GM12878 (cell line): ENCODE measurements at regions not wholly inside any gene's neighbourhood (a gene's known extent, or its start where the extent isn't known, plus 50 kb on each side); places are given as distances from the start of the nearest gene placed in this dataset.

Experiments
- ATAC-seq: fragments of 200-7000 bp; cut with Tn5 transposase; 3 replicates; pipeline ENCODE4 v1.9.1; 2020; ENCODE audit warnings: mild to moderate bottlenecking, moderate library complexity
- BruUV-seq: library from RNA; stranded (reverse); fragments of 400-500 nt; replicated peaks from 2 replicates; lab custom pipeline; 2021; lab: Mats Ljungman, UMichigan
- CTCF ChIA-PET: fragments of 300-600 bp; sonication (Branson Sonifier 250); formaldehyde crosslinking; extraction: SDS; loops from one replicate; lab custom pipeline; 2021; ENCODE audit warnings: inconsistent platforms; lab: Yijun Ruan, JAX
- POLR2A ChIA-PET: fragments of 350-600 bp; formaldehyde crosslinking; extraction: SDS; loops from one replicate; lab custom pipeline; 2021; ENCODE audit warnings: inconsistent platforms; lab: Charles Lee
- RAD21 ChIA-PET: fragments of 300-600 bp; sonication (Branson Sonifier 250); formaldehyde crosslinking; loops from one replicate; lab custom pipeline; 2023; ENCODE audit warnings: antibody characterized with exemption; ENCODE audit not compliant: unreplicated experiment; lab: Charles Lee
- SMC1A ChIA-PET: fragments of 300-600 bp; sonication (Branson Sonifier 250); formaldehyde crosslinking; loops from one replicate; lab custom pipeline; 2023; ENCODE audit not compliant: unreplicated experiment, uncharacterized antibody; lab: Charles Lee
- DNase-seq: peaks from one replicate; pipeline ENCODE4 v3.0.0-alpha.2; 2011; ENCODE audit warnings: low read depth, low spot score
- FAIRE-seq: peaks from 3 replicates; lab custom pipeline; 2011; peaks lifted over from hg19 to GRCh38; lab: Jason Lieb, UNC
- H2AFZ ChIP-seq: 2 replicates; pipeline ENCODE4 v1.6.0; 2011; ENCODE audit warnings: low read depth, low read length, control low read depth; ENCODE audit not compliant: control insufficient read depth
- H3K27ac ChIP-seq: 2 replicates; pipeline ENCODE4 v1.5.1; 2011; ENCODE audit warnings: control low read depth; ENCODE audit not compliant: control insufficient read depth, insufficient read depth
- H3K27me3 ChIP-seq, 2 experiments: replicated peaks in 1 of 2; 2 replicates each; pipeline versions ENCODE4 v1.6.0 to v1.6.1; 2011; ENCODE audit warnings: low read length in 1 of 2; ENCODE audit not compliant: control insufficient read depth in 2 of 2, insufficient read depth in 2 of 2
- H3K36me3 ChIP-seq, 2 experiments: 2 replicates each; pipeline ENCODE4 v1.5.1; 2011; ENCODE audit warnings: low read length in 1 of 2; ENCODE audit not compliant: control insufficient read depth in 2 of 2, insufficient read depth in 2 of 2
- H3K4me1 ChIP-seq: 2 replicates; pipeline ENCODE4 v1.6.1; 2011; ENCODE audit warnings: mild to moderate bottlenecking, low read length, moderate library complexity, mixed read lengths; ENCODE audit not compliant: control insufficient read depth, insufficient read depth
- H3K4me2 ChIP-seq: 2 replicates; pipeline ENCODE4 v1.6.0; 2011; ENCODE audit warnings: control low read depth; ENCODE audit not compliant: control insufficient read depth, insufficient read depth
- H3K4me3 ChIP-seq: fragments of 200-600 bp; sonication (generic); 2 replicates; pipeline ENCODE4 v1.5.1; 2016
- H3K79me2 ChIP-seq: 2 replicates; pipeline ENCODE4 v1.6.0; 2011; ENCODE audit warnings: low read length; ENCODE audit not compliant: control insufficient read depth, insufficient read depth
- H3K9ac ChIP-seq: 2 replicates; pipeline ENCODE4 v1.8.0; 2011; ENCODE audit warnings: low read length, control low read depth, mixed read lengths; ENCODE audit not compliant: control insufficient read depth, insufficient read depth
- H3K9me3 ChIP-seq: replicated peaks from 3 replicates; pipeline ENCODE4 v1.5.1; 2011; ENCODE audit warnings: mild to moderate bottlenecking, low read length; ENCODE audit not compliant: control insufficient read depth, insufficient read depth
- H4K20me1 ChIP-seq: 2 replicates; pipeline ENCODE4 v1.6.0; 2011; ENCODE audit not compliant: control insufficient read depth, insufficient read depth
- ASH2L ChIP-seq: fragments of 300-600, 200-600 bp; sonication (generic); IDR thresholded peaks from 2 replicates; pipeline ENCODE4 v1.6.1; 2017; ENCODE audit warnings: low read depth, mild to moderate bottlenecking, borderline replicate concordance
- CHD4 ChIP-seq: fragments of 200-600 bp; sonication (generic); IDR thresholded peaks from 2 replicates; pipeline ENCODE4 v1.6.1; 2016; ENCODE audit warnings: mild to moderate bottlenecking
- FOXK2 ChIP-seq: fragments of 450-650 bp; IDR thresholded peaks from 2 replicates; pipeline ENCODE4 v1.6.1; 2017; ENCODE audit warnings: mild to moderate bottlenecking, moderate library complexity
- GABPA ChIP-seq: IDR thresholded peaks from 2 replicates; pipeline ENCODE4 v1.6.1; 2014; ENCODE audit warnings: antibody characterized with exemption, low read depth, mild to moderate bottlenecking, inconsistent platforms
- PML ChIP-seq: IDR thresholded peaks from 2 replicates; pipeline ENCODE4 v1.6.1; 2012; ENCODE audit warnings: low read length, inconsistent platforms
- SP1 ChIP-seq: IDR thresholded peaks from one replicate; pipeline ENCODE4 v1.6.1; 2011; ENCODE audit warnings: low read depth, low read length
- STAT1 ChIP-seq: fragments of 450-650 bp; conservative IDR thresholded peaks from 2 replicates; pipeline ENCODE4 v1.6.1; 2014; ENCODE audit warnings: antibody characterized with exemption, mild to moderate bottlenecking
- ZBTB4 ChIP-seq: fragments of 450-650 bp; formaldehyde crosslinking; IDR thresholded peaks from 2 replicates; pipeline ENCODE4 v1.4.0; 2022; ENCODE audit warnings: mild to moderate bottlenecking, moderate library complexity
- WGBS: methylation state at CpG from one replicate; pipeline ENCODE4 v1.1.6; 2016; ENCODE audit warnings: low lambda C conversion rate; ENCODE audit not compliant: insufficient replicate concordance, insufficient coverage; ENCODE audit errors: missing lambda C conversion rate; 5-methylcytosine and 5-hydroxymethylcytosine counted together
- in situ Hi-C: fragments of 300-500 bp; cut with MboI; formaldehyde crosslinking; loops from 9 replicates; pipeline ENCODE4 v1.14.3; 2018; ENCODE audit warnings: mixed read lengths
- intact Hi-C: fragments of 100-400 bp; cut with micrococcal nuclease; formaldehyde crosslinking; loops from one replicate; pipeline ENCODE4 v1.14.2; 2022; ENCODE audit not compliant: unreplicated experiment
- TF ChIP-seq, protein P1 (sequence below): fragments of 450-650 bp; IDR thresholded peaks from 2 replicates; pipeline ENCODE4 v1.6.1; 2016; ENCODE audit warnings: mild to moderate bottlenecking
- TF ChIP-seq, protein P2 (sequence below): IDR thresholded peaks from 2 replicates; pipeline ENCODE4 v1.6.1; 2012; ENCODE audit warnings: low read depth, low read length, improper control_type of control experiment
- TF ChIP-seq, protein P3 (sequence below): fragments of 450-650 bp; conservative IDR thresholded peaks from 2 replicates; pipeline ENCODE4 v1.6.1; 2017; ENCODE audit warnings: mild to moderate bottlenecking, moderate library complexity

- H3K36me3 ChIP-seq = no peaks in the 10 kb centered on the region
- TF ChIP-seq FOXK2 = no peak
- no peak for TF ChIP-seq STAT1
- TF ChIP-seq, protein P1, sequence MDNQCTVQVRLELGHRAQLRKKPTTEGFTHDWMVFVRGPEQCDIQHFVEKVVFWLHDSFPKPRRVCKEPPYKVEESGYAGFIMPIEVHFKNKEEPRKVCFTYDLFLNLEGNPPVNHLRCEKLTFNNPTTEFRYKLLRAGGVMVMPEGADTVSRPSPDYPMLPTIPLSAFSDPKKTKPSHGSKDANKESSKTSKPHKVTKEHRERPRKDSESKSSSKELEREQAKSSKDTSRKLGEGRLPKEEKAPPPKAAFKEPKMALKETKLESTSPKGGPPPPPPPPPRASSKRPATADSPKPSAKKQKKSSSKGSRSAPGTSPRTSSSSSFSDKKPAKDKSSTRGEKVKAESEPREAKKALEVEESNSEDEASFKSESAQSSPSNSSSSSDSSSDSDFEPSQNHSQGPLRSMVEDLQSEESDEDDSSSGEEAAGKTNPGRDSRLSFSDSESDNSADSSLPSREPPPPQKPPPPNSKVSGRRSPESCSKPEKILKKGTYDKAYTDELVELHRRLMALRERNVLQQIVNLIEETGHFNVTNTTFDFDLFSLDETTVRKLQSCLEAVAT = no peak
- TF ChIP-seq SP1 = no peak
- no peak for TF ChIP-seq PML
- TF ChIP-seq, protein P2, sequence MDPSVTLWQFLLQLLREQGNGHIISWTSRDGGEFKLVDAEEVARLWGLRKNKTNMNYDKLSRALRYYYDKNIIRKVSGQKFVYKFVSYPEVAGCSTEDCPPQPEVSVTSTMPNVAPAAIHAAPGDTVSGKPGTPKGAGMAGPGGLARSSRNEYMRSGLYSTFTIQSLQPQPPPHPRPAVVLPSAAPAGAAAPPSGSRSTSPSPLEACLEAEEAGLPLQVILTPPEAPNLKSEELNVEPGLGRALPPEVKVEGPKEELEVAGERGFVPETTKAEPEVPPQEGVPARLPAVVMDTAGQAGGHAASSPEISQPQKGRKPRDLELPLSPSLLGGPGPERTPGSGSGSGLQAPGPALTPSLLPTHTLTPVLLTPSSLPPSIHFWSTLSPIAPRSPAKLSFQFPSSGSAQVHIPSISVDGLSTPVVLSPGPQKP = no peak
- TF ChIP-seq, all 136 proteins: peak for 0
- WGBS = 0% methylated on average over 1 of the region's 1 CpG
- intact Hi-C loops (no loop called here), in situ Hi-C loops (no loop called here)
- ChIA-PET RAD21 (no interaction called here), POLR2A (no interaction called here), SMC1A (no interaction called here), CTCF (no interaction called here)
- H3K4me2 ChIP-seq = no peak overlapping the region
- BruUV-seq = no TSS peak
- DNase-seq (no peak), FAIRE-seq (no peak), ATAC-seq (no peak)
- no peak overlapping the region for H3K9ac ChIP-seq
- H3K4me3 ChIP-seq = no peak overlapping the region
- no peaks in the 10 kb centered on the region for H4K20me1 ChIP-seq
- no peak overlapping the region for H3K27ac ChIP-seq
- no peaks in the 10 kb centered on the region for H3K9me3 ChIP-seq
- H2AFZ ChIP-seq = no peak overlapping the region
- no peaks in the 10 kb centered on the region for H3K4me1 ChIP-seq
- H3K79me2 ChIP-seq = no peaks in the 10 kb centered on the region
- H3K27me3 ChIP-seq = no peaks in the 10 kb centered on the region; a peak in 1 of 4 replicates
These were observed 222.8 kb downstream of the FOXD2 start for GRCh38 chr1:47660622-47661021.

- DNase-seq (no peak), ATAC-seq (no peak), FAIRE-seq (no peak)
- in situ Hi-C loops (no loop called here), intact Hi-C loops (no loop called here)
- Histone ChIP-seq H3K4me2 (no peak overlapping the region), H2AFZ (no peak overlapping the region), H3K9me3 (no peaks in the 10 kb centered on the region; the same call in 2 of the 3 replicates), H3K4me1 (no peaks in the 10 kb centered on the region), H3K4me3 (no peak overlapping the region), H3K36me3 (no peaks in the 10 kb centered on the region), H3K79me2 (no peaks in the 10 kb centered on the region), H3K27ac (no peak overlapping the region), H3K9ac (no peak overlapping the region), H4K20me1 (no peaks in the 10 kb centered on the region), H3K27me3 (no peaks in the 10 kb centered on the region; a peak in 1 of 4 replicates)
- SMC1A ChIA-PET = no interaction called here
- RAD21 ChIA-PET = no interaction called here
- CTCF ChIA-PET = no interaction called here
- WGBS = 27% methylated on average over 6 of the region's 6 CpGs
- POLR2A ChIA-PET = no interaction called here
- BruUV-seq = no TSS peak
- TF ChIP-seq GABPA (no peak), CHD4 (no peak), ZBTB4 (CRISPR knock-in tag) (no peak), ASH2L (no peak)
- TF ChIP-seq, protein P3, sequence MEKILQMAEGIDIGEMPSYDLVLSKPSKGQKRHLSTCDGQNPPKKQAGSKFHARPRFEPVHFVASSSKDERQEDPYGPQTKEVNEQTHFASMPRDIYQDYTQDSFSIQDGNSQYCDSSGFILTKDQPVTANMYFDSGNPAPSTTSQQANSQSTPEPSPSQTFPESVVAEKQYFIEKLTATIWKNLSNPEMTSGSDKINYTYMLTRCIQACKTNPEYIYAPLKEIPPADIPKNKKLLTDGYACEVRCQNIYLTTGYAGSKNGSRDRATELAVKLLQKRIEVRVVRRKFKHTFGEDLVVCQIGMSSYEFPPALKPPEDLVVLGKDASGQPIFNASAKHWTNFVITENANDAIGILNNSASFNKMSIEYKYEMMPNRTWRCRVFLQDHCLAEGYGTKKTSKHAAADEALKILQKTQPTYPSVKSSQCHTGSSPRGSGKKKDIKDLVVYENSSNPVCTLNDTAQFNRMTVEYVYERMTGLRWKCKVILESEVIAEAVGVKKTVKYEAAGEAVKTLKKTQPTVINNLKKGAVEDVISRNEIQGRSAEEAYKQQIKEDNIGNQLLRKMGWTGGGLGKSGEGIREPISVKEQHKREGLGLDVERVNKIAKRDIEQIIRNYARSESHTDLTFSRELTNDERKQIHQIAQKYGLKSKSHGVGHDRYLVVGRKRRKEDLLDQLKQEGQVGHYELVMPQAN = no peak
These were observed 223.2 kb downstream of the FOXD2 start for GRCh38 chr1:47661040-47661439.
